ENCODE measurements at regions not wholly inside any gene's neighbourhood (a gene's known extent, or its start where the extent isn't known, plus 50 kb on each side); places are given as distances from the start of the nearest gene placed in this dataset.

GRCh38 chr6:40755046-40755681 lies 168.0 kb upstream of the LRFN2 start:
- TF ChIP-seq CTCF (IDR thresholded peaks at IDR 0.05; ENCODE audit: insufficient read depth, low read length, poor library complexity, severe bottlenecking), result no peak
- Histone ChIP-seq H3K36me3 (ENCODE audit: control insufficient read depth, insufficient read depth, low read length) (no peaks in the 10 kb centered on the region), H3K4me3 (replicated peaks; ENCODE audit: low read depth, low read length) (no peak overlapping the region), H3K27me3 (replicated peaks; ENCODE audit: control insufficient read depth, insufficient read depth, low read length) (peaks cover 7% of the 10 kb centered on the region)
- DNase-seq (ENCODE audit: extremely low read depth, insufficient read length), result no peak

- no peak for DNase-seq (ENCODE audit: extremely low read depth, insufficient read length)
- Histone ChIP-seq H3K36me3 (ENCODE audit: control insufficient read depth, insufficient read depth, low read length) (no peaks in the 10 kb centered on the region), H3K27me3 (replicated peaks; ENCODE audit: control insufficient read depth, insufficient read depth, low read length) (peaks cover 8% of the 10 kb centered on the region), H3K4me3 (replicated peaks; ENCODE audit: low read depth, low read length) (no peak overlapping the region)
- TF ChIP-seq CTCF (IDR thresholded peaks at IDR 0.05; ENCODE audit: insufficient read depth, low read length, poor library complexity, severe bottlenecking), result no peak
These were observed 167.4 kb upstream of the LRFN2 start for GRCh38 chr6:40754461-40755045.

- Histone ChIP-seq H3K4me3 (replicated peaks; ENCODE audit: low read depth, low read length) (no peak overlapping the region), H3K27me3 (replicated peaks; ENCODE audit: control insufficient read depth, insufficient read depth, low read length) (peaks cover 8% of the 10 kb centered on the region), H3K36me3 (ENCODE audit: control insufficient read depth, insufficient read depth, low read length) (no peaks in the 10 kb centered on the region)
- no peak for TF ChIP-seq CTCF (IDR thresholded peaks at IDR 0.05; ENCODE audit: insufficient read depth, low read length, poor library complexity, severe bottlenecking)
- DNase-seq (ENCODE audit: extremely low read depth, insufficient read length), result no peak
These were observed 166.7 kb upstream of the LRFN2 start for GRCh38 chr6:40753675-40754448.

- Histone ChIP-seq H3K36me3 (ENCODE audit: control insufficient read depth, insufficient read depth, low read length) (no peaks in the 10 kb centered on the region), H3K4me3 (replicated peaks; ENCODE audit: low read depth, low read length) (no peak overlapping the region), H3K27me3 (replicated peaks; ENCODE audit: control insufficient read depth, insufficient read depth, low read length) (peaks cover 8% of the 10 kb centered on the region)
- TF ChIP-seq CTCF (IDR thresholded peaks at IDR 0.05; ENCODE audit: insufficient read depth, low read length, poor library complexity, severe bottlenecking), result no peak
- DNase-seq (ENCODE audit: extremely low read depth, insufficient read length), result no peak
These were observed 165.9 kb upstream of the LRFN2 start for GRCh38 chr6:40753048-40753447.

GRCh38 chr6:40744835-40745234 lies 157.7 kb upstream of the LRFN2 start:
- no peak for DNase-seq (ENCODE audit: extremely low read depth, insufficient read length)
- no peak for TF ChIP-seq CTCF (IDR thresholded peaks at IDR 0.05; ENCODE audit: insufficient read depth, low read length, poor library complexity, severe bottlenecking)
- no peaks in the 10 kb centered on the region; the same call in none of the 2 replicates for H3K27me3 ChIP-seq (replicated peaks; ENCODE audit: control insufficient read depth, insufficient read depth, low read length)

More at GRCh38 chr6:40744835-40745234, 157.7 kb upstream of the LRFN2 start:
- Histone ChIP-seq H3K36me3 (ENCODE audit: control insufficient read depth, insufficient read depth, low read length) (no peaks in the 10 kb centered on the region), H3K4me3 (replicated peaks; ENCODE audit: low read depth, low read length) (no peak overlapping the region)

Measured in GM06990 (cell line).